Stimulated activated CD4-positive, alpha-beta T cell treated with anti-CD3 and anti-CD28 coated beads, Interleukin-4, amount 100 ng/mL, for 24 hours (primary cell): ENCODE measurements at regions not wholly inside any gene's neighbourhood (a gene's known extent, or its start where the extent isn't known, plus 50 kb on each side); places are given as distances from the start of the nearest gene placed in this dataset.
"Not testable (repeated sequence)": the region's sequence is repeated elsewhere in the genome, so short reads cannot be mapped to it uniquely, and the experiment has no call there.

Experiments used
- DNase-seq: peaks from one replicate; pipeline ENCODE4 v3.0.0-alpha.2; 2020

DNA sequence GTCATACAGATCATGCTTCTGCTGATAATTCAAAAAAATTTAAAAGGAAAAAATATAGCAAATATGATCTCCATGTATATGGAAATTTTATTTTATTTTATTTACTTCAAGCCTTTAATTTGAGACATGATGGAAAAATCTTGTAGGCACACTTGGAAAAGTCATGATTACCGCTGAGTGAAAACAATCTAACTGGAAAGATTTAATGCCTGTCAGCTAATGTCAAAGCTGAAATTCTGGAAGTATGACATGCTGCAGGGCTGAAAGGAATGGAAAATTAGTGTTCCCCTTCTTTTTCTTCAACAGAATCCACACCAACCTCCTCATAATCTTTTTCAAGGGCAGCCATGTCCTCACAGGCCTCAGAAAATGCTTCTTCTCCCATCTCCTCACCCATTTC lies 58.2 kb downstream of the RPRM start:
- DNase-seq = no peak

- DNase-seq = no peak
Measured at GRCh38 chr2:153417077-153417476, 61.5 kb downstream of the RPRM start.

DNA sequence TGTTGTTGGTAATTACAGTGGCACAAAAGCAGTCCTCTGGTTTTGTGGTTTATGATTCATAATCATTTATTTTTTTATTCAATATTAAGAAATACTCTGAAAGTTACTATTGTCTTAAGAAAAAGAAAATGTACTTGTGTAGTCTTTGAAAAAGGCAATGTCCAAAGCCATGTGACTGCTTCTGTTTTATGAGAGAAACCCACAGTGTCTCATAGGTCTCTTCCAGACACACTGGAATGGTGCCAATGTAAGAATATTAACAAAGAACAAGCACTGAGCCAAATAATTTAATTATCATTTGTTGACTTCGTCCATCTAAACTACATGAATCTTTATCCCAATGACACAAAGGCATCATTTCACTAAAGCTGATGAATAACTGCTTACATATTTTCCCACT lies 62.5 kb downstream of the RPRM start:
- DNase-seq = no peak

DNA sequence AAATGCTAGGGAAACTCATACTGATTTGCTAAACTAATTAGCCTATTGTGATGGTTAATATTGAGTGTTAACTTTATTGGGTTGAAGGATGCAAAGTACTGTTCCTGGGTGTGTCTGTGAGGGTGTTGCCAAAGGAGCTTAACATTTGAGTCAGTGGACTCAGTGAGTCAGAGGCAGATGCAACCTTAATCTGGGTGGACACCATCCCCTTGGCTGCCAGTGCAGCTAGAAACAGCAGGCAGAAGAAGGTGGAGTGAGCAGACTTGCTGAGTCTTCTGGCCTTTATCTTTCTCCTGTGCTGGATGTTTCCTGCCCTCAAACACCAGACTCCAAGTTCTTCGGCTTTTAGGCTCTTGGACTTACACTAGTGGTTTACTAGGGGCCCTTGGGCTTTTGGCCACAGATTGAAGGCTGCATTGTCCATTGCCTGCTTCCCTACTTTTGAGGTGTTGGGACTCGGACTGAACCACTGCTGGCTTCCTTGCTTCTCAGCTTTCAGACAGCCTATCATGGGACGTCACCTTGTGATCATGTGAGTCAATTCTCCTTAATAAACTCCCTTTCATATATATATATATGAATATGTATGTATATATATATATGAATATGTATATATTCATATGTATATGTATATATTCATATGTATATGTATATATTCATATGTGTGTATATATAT lies 69.7 kb downstream of the RPRM start:
- no peak for DNase-seq

- no peak for DNase-seq
Measured at GRCh38 chr2:153405196-153405595, 73.4 kb downstream of the RPRM start.

GRCh38 chr2:153404792-153405191 lies 73.8 kb downstream of the RPRM start:
- DNase-seq = no peak

DNA sequence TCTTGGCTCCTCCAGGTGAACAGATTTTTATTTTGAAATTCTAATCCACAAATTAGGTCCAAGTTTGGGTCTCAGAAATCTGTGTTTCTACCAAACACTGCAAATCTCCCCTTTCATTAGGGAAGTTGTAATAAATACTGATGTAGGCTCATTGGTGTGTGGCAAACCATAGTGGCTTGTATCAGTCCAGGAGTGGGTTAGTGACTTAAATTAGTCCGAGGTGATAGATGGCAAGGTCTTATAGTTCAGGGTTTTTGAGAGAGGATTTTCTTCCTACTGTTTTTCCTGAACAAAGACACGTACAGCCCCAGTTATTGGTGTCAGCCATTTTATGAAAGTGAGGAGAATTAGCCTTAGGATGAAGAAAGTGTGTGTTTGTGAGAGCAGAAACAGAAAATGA lies 74.6 kb downstream of the RPRM start:
- no peak for DNase-seq

DNA sequence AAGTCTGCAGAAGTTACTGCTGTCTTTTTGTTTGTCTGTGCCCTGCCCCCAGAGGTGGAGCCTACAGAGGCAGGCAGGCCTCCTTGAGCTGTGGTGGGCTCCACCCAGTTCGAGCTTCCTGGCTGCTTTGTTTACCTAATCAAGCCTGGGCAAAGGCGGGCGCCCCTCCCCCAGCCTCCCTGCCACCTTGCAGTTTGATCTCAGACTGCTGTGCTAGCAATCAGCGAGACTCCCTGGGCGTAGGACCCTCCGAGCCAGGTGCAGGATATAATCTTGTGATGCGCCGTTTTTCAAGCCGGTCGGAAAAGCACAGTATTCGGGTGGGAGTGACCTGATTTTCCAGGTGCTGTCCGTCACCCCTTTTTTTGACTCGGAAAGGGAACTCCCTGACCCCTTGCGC lies 75.2 kb downstream of the RPRM start:
- not testable (repeated sequence) for DNase-seq

DNA sequence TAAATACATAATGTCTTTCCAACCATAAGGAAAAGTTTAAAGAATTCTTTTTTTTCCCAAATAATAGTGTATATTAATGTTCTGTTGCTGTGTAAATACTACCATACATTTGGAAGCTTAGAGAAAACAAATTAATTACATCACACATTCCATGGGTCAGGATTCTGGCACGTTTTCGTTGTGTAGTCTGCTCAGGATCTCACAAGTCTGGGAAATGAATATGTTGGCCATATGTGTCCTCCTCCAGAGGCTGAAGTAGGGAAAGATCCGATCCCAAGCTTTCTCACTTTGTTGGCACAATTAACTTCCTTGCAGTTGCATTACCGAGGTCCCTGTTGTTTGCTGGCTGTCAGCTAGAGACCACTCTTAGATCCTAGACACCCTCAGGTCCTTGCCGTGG lies 83.9 kb downstream of the RPRM start:
- DNase-seq = no peak

DNA sequence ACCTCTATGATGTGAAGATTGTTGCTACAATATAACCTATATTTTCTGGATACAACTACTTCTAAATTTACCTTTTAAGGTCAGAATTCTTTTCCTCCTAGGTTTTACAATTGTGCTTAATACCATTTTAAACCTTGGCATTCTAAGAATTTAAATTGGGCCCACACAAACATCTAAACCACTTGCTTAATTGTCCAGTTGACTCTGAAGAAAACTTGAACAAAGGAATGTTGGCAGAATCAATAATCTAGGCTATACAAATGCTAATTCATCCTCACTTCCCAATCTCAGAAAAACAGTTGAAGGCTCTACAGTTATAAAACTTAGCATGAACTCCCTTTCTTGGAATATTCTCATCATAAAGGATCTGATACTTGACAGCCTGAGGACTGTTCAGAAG lies 84.3 kb downstream of the RPRM start:
- DNase-seq = no peak

GRCh38 chr2:153393518-153393917 lies 85.0 kb downstream of the RPRM start:
- no peak for DNase-seq

GRCh38 chr2:153391131-153391530 lies 87.4 kb downstream of the RPRM start:
- no peak for DNase-seq

DNA sequence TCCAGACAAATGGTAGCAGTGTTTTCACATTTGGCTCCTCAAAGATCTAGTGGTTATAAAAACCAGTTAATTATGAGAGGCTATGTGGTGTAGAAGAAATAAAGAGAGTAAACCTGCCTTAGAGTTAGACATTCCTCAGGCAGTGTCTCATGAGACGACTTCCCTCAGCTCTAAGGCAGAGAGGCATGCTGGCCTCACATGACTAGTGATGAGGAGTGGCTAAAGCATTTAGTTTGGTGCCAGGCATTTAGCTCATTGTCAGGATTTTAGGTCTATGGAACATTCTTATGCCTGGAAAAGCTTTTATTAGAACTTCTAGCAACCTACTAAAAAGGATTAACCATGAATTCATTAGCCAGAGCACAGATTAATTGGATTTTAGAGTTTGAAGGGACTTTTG lies 90.3 kb downstream of the RPRM start:
- no peak for DNase-seq

DNA sequence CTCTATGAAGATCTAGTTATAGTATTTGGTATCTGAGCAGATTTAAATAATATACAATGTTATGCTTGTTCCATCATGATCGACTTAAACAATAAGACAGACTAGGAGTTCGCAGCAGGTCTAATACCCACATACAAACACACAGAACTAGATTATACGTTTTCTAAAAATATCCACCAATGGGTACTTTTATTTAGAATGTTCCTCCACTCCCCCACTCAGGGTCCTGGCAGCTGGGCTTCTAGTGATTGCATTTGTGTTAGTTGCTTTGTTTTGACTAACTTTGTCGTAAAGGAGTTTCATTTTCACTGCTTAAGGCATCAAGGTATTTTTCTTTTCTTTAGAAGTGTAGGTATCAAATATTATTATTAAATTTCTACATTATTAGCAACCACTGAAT lies 91.4 kb downstream of the RPRM start:
- no peak for DNase-seq

GRCh38 chr2:153386481-153386897 lies 92.1 kb downstream of the RPRM start:
- no peak for DNase-seq

- DNase-seq = no peak
Measured at GRCh38 chr2:153373510-153374279, 104.9 kb downstream of the RPRM start.

DNA sequence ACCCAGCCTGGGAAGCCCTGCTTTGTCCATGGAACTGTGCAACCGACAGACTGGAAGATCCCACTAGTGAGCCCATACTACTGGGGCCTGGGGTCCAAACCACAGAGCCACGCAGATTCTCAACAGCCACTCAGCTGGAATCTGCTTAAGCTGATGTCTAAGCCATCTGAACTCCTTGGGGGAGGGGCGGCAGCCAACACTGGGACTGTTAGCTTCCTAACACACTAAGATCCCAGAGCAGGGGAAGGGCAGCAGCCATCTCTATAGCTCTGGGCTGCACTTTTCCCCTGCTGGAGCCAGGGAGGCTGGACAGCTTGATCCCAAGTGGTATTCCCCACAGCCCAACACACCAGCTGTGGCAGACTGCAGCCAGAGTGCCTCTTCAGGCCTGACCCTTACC lies 118.3 kb downstream of the RPRM start:
- DNase-seq = no peak

DNA sequence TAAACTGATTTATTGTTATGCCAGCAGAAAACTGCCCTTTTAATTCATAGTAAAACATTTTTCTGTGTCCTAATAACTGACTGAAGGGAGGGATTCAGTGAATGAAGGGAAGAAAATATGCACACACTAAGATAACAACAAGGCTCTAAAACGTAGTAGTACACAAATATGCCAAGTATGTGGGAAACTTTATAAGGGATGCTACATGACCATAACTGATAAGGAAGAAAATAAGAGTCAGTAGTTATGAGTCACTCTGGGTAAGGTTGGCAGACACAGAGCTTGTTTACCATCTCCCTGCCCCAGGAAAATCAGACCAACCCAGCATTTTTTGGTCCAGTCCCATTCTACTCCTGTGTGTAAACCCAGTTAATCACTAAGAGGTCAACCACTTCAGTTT lies 124.2 kb downstream of the RPRM start:
- DNase-seq = no peak

- DNase-seq = no peak
Measured at GRCh38 chr2:153349603-153350002, 129.0 kb downstream of the RPRM start.

DNA sequence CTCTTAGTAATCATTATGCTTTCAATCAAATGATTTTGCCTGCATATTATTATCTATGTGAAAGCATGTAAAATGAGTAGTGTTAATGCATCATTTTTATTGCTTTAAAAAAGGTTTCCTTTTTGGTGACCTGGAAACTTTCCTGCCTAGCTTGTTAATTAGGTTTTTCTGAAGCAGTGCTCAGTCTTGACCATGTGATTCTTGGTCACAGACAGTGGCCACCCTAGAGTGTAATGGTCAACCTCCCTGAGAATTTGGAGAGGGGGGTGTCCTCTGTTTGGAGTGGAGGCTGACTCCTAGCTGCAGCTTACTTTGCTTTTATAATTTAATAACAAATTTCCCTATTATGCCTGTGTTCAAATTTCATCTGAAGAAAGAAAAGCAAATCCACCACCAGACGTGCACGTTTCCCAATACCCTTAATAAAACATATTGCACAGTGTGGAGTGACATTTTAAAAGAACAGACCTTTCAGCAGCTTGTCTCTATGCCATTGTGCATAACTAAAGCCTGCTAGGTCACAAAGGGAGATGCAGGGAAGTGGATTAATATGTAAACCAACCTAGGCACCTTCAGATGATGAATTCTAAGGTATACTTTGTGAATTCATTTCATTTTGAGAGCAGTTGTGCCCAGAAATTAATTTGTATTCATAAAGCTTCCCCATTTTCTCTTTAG lies 130.6 kb downstream of the RPRM start:
- no peak for DNase-seq

GRCh38 chr2:153320879-153321278 lies 157.7 kb downstream of the RPRM start:
- DNase-seq = no peak

DNA sequence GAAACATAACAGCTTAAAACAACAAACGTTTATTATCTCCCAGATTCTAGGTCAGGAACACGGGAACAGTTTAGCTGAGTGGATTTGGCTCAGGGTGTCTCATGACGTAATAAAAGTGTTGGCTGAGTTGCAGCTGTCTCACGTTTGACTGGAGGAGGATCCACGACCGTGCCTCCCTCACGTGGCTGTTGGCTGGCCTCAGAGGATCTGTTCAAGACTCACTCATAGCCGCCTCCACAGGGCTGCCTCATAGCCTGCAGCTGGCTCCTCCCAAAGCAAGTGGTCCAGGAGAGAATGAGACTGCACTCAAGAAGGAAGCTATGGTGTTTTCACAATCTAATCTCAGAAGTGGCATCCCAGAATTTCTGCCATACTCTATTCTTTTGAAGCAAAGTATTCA lies 167.1 kb downstream of the RPRM start:
- no peak for DNase-seq

GRCh38 chr2:153308466-153308865 lies 170.1 kb downstream of the RPRM start:
- DNase-seq = no peak

DNA sequence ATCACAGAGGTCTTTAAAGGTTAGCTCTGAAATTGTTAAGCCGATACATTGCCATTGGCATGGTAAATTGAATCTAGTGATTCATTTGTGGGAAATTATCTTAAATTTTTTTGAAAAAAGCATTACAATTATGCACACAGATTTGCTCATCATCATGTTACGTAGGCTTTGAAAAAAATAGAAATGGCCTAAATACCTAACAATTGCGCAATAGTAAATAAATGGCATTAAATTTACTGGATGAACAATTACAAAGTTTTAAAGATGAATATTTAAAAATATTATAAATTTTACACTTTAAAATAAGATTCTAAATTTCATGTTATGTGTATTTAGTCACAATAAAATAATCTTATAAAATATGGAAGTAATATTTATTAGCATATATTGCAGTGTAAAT lies 171.3 kb downstream of the RPRM start:
- DNase-seq = no peak
